ENCODE measurements at regions not wholly inside any gene's neighbourhood (a gene's known extent, or its start where the extent isn't known, plus 50 kb on each side); places are given as distances from the start of the nearest gene placed in this dataset.

GRCh38 chr14:100955201-100955600, 51.7 kb upstream of the RTL1 start:
- DNase-seq (ENCODE audit: missing footprints) (no peak), ATAC-seq (no peak)
- intact Hi-C loops (cut with DNase I) = no loop called here

GRCh38 chr14:100962494-100962893, 59.0 kb upstream of the RTL1 start:
- ATAC-seq (no peak), DNase-seq (ENCODE audit: missing footprints) (no peak)
- intact Hi-C loops (cut with DNase I) = no loop called here

GRCh38 chr14:100965296-100965695, 61.8 kb upstream of the RTL1 start:
- DNase-seq (ENCODE audit: missing footprints) (no peak), ATAC-seq (no peak)
- intact Hi-C loops (cut with DNase I) = no loop called here

- no peak for ATAC-seq
- intact Hi-C loops (cut with DNase I) = no loop called here
- DNase-seq (ENCODE audit: missing footprints) = no peak
Measured at GRCh38 chr14:100967178-100967577, 63.7 kb upstream of the RTL1 start.

- intact Hi-C loops (cut with DNase I) = no loop called here
- no peak for DNase-seq (ENCODE audit: missing footprints)
- no peak for ATAC-seq
Measured at GRCh38 chr14:100967930-100968329, 64.4 kb upstream of the RTL1 start.

- DNase-seq (ENCODE audit: missing footprints) (no peak), ATAC-seq (no peak)
- intact Hi-C loops (cut with DNase I) = no loop called here
Measured at GRCh38 chr14:100972118-100972897, 68.8 kb upstream of the RTL1 start.

- intact Hi-C loops (cut with DNase I) = no loop called here
- no peak for DNase-seq (ENCODE audit: missing footprints)
- ATAC-seq = no peak
Measured at GRCh38 chr14:100975671-100976070, 72.1 kb upstream of the RTL1 start.

- no peak for ATAC-seq
- intact Hi-C loops (cut with DNase I) = no loop called here
- DNase-seq (ENCODE audit: missing footprints) = no peak
Measured at GRCh38 chr14:100979079-100979478, 75.6 kb upstream of the RTL1 start.

GRCh38 chr14:100979780-100980179, 76.3 kb upstream of the RTL1 start:
- intact Hi-C loops (cut with DNase I) = no loop called here
- DNase-seq (ENCODE audit: missing footprints) = no peak
- ATAC-seq = no peak

- intact Hi-C loops (cut with DNase I) = no loop called here
- DNase-seq (ENCODE audit: missing footprints) (no peak), ATAC-seq (no peak)
Measured at GRCh38 chr14:100980823-100981222, 77.3 kb upstream of the RTL1 start.

GRCh38 chr14:100981809-100982208, 78.3 kb upstream of the RTL1 start:
- ATAC-seq (no peak), DNase-seq (ENCODE audit: missing footprints) (no peak)
- intact Hi-C loops (cut with DNase I) = no loop called here

GRCh38 chr14:100982353-100982752, 78.8 kb upstream of the RTL1 start:
- ATAC-seq (no peak), DNase-seq (ENCODE audit: missing footprints) (no peak)
- intact Hi-C loops (cut with DNase I) = no loop called here

GRCh38 chr14:100982762-100983161, 79.2 kb upstream of the RTL1 start:
- DNase-seq (ENCODE audit: missing footprints) (no peak), ATAC-seq (no peak)
- intact Hi-C loops (cut with DNase I) = no loop called here

GRCh38 chr14:100983710-100984109, 80.2 kb upstream of the RTL1 start:
- ATAC-seq = no peak
- intact Hi-C loops (cut with DNase I) = no loop called here
- DNase-seq (ENCODE audit: missing footprints) = no peak

- intact Hi-C loops (cut with DNase I) = no loop called here
- DNase-seq (ENCODE audit: missing footprints) (no peak), ATAC-seq (no peak)
Measured at GRCh38 chr14:100988011-100988410, 84.5 kb upstream of the RTL1 start.

- DNase-seq (ENCODE audit: missing footprints) (no peak), ATAC-seq (no peak)
- intact Hi-C loops (cut with DNase I) = no loop called here
Measured at GRCh38 chr14:100988411-100988900, 84.9 kb upstream of the RTL1 start.

GRCh38 chr14:100988956-100989355, 85.4 kb upstream of the RTL1 start:
- intact Hi-C loops (cut with DNase I) = no loop called here
- ATAC-seq = no peak

GRCh38 chr14:100989924-100990323, 86.4 kb upstream of the RTL1 start:
- no peak for DNase-seq (ENCODE audit: missing footprints)
- no peak for ATAC-seq
- intact Hi-C loops (cut with DNase I) = no loop called here

More at GRCh38 chr14:100988956-100989355, 85.4 kb upstream of the RTL1 start:
- DNase-seq (ENCODE audit: missing footprints) = no peak

- ATAC-seq (no peak), DNase-seq (ENCODE audit: missing footprints) (no peak)
- intact Hi-C loops (cut with DNase I) = no loop called here
Measured at GRCh38 chr14:100994082-100994481, 90.6 kb upstream of the RTL1 start.

- DNase-seq (ENCODE audit: missing footprints) (no peak), ATAC-seq (no peak)
- intact Hi-C loops (cut with DNase I) = no loop called here
Measured at GRCh38 chr14:100994756-100995330, 91.3 kb upstream of the RTL1 start.

Data from Right ventricle myocardium inferior (tissue), 1 donor.